HepG2 (cell line): ENCODE measurements at regions not wholly inside any gene's neighbourhood (a gene's known extent, or its start where the extent isn't known, plus 50 kb on each side); places are given as distances from the start of the nearest gene placed in this dataset.

Experiments
- CTCF ChIP-seq: sonication (generic); formaldehyde crosslinking; IDR thresholded peaks from 2 replicates; pipeline ENCODE4 v1.5.0; 2020; ENCODE audit warnings: mild to moderate bottlenecking, missing genetic modification reagents, moderate library complexity
- ETV6 ChIP-seq: sonication (generic); formaldehyde crosslinking; conservative IDR thresholded peaks from 2 replicates; pipeline ENCODE4 v1.4.0; 2020; ENCODE audit warnings: missing genetic modification reagents
- HDAC2 ChIP-seq: sonication (generic); formaldehyde crosslinking; IDR thresholded peaks from 2 replicates; pipeline ENCODE4 v1.4.0; 2020; ENCODE audit warnings: missing genetic modification reagents
- JDP2 ChIP-seq: sonication (generic); formaldehyde crosslinking; IDR thresholded peaks from 2 replicates; pipeline ENCODE4 v1.8.1; 2022; ENCODE audit warnings: missing genetic modification reagents, borderline replicate concordance
- JUND ChIP-seq: sonication (generic); formaldehyde crosslinking; IDR thresholded peaks from 2 replicates; pipeline ENCODE4 v1.8.0; 2022; ENCODE audit warnings: mild to moderate bottlenecking, missing genetic modification reagents
- NFKB2 ChIP-seq: sonication (generic); formaldehyde crosslinking; IDR thresholded peaks from 2 replicates; pipeline ENCODE4 v1.4.0; 2020; ENCODE audit warnings: missing genetic modification reagents, borderline replicate concordance
- RAD21 ChIP-seq: fragments of 450-650 bp; formaldehyde crosslinking; IDR thresholded peaks from 2 replicates; pipeline ENCODE4 v1.5.0; 2020; ENCODE audit warnings: mild to moderate bottlenecking
- TCF7 ChIP-seq: sonication (generic); IDR thresholded peaks from 2 replicates; pipeline ENCODE4 v1.6.1; 2016; ENCODE audit warnings: antibody characterized with exemption, low read depth
- ZNF609 ChIP-seq: sonication (generic); formaldehyde crosslinking; IDR thresholded peaks from 2 replicates; pipeline ENCODE4 v1.4.0; 2020; ENCODE audit warnings: mild to moderate bottlenecking, missing genetic modification reagents, borderline replicate concordance
- ZNF660 ChIP-seq: sonication (generic); formaldehyde crosslinking; IDR thresholded peaks from 2 replicates; pipeline ENCODE4 v1.5.1; 2020; ENCODE audit warnings: mild to moderate bottlenecking, low read depth, missing genetic modification reagents, borderline replicate concordance

GRCh38 chr1:232464325-232464724 is 165.6 kb downstream of the SIPA1L2 start:
- no peak for TF ChIP-seq ZNF660 (CRISPR knock-in tag)
- no peak for TF ChIP-seq JUND
- no peak for TF ChIP-seq ETV6 (CRISPR knock-in tag)
- TF ChIP-seq ZNF609: no peak
- TF ChIP-seq RAD21: no peak
- no peak for TF ChIP-seq NFKB2 (CRISPR knock-in tag)
- TF ChIP-seq TCF7: no peak
- TF ChIP-seq HDAC2 (CRISPR knock-in tag): no peak
- no peak for TF ChIP-seq JDP2 (CRISPR knock-in tag)
- TF ChIP-seq CTCF (CRISPR knock-in tag): no peak
